H9 (cell line): ENCODE measurements at regions not wholly inside any gene's neighbourhood (a gene's known extent, or its start where the extent isn't known, plus 50 kb on each side); places are given as distances from the start of the nearest gene placed in this dataset.

Experiments
- DNase-seq: peaks from one replicate; pipeline ENCODE4 v3.0.0-alpha.2; 2017
- H2AFZ ChIP-seq: one replicate; pipeline ENCODE4 v1.6.1; 2013; ENCODE audit warnings: mild to moderate bottlenecking, low read length, control low read depth, moderate library complexity
- H2AK5ac ChIP-seq: 2 replicates; pipeline ENCODE4 v1.6.1; 2013; ENCODE audit warnings: low read length, control low read depth, mixed read lengths; ENCODE audit not compliant: insufficient read length
- H2BK120ac ChIP-seq: one replicate; pipeline ENCODE4 v1.6.1; 2013; ENCODE audit warnings: low read depth, mild to moderate bottlenecking, low read length, control low read depth, inconsistent platforms; ENCODE audit not compliant: poor library complexity, severe bottlenecking
- H2BK12ac ChIP-seq: 2 replicates; pipeline ENCODE4 v1.6.1; 2013; ENCODE audit warnings: low read length, control low read depth, mixed read lengths, low read depth; ENCODE audit not compliant: insufficient read length
- H2BK15ac ChIP-seq: 2 replicates; pipeline ENCODE4 v1.6.1; 2013; ENCODE audit warnings: low read depth, low read length, control low read depth
- H2BK20ac ChIP-seq: one replicate; pipeline ENCODE4 v1.6.1; 2013; ENCODE audit warnings: low read depth, mild to moderate bottlenecking, low read length, control low read depth, inconsistent platforms; ENCODE audit not compliant: poor library complexity, severe bottlenecking
- H2BK5ac ChIP-seq: 2 replicates; pipeline ENCODE4 v1.6.1; 2013; ENCODE audit warnings: low read length, control low read depth, mixed read lengths; ENCODE audit not compliant: insufficient read length
- H3K14ac ChIP-seq: 2 replicates; pipeline ENCODE4 v1.6.1; 2013; ENCODE audit warnings: low read length, control low read depth; ENCODE audit not compliant: insufficient read depth
- H3K18ac ChIP-seq: 2 replicates; pipeline ENCODE4 v1.6.1; 2013; ENCODE audit warnings: low read depth, mild to moderate bottlenecking, mixed read lengths, low read length, control low read depth; ENCODE audit not compliant: insufficient read length
- H3K23ac ChIP-seq: 2 replicates; pipeline ENCODE4 v1.6.1; 2013; ENCODE audit warnings: low read length, control low read depth, mixed read lengths, low read depth; ENCODE audit not compliant: insufficient read length
- H3K23me2 ChIP-seq: 2 replicates; pipeline ENCODE4 v1.6.1; 2013; ENCODE audit warnings: low read depth, mild to moderate bottlenecking, mixed read lengths, low read length, control low read depth; ENCODE audit not compliant: insufficient read length, poor library complexity, severe bottlenecking
- H3K27ac ChIP-seq: 2 replicates; pipeline ENCODE4 v1.5.1; 2013; ENCODE audit warnings: low read length, control low read depth, mixed read lengths, low read depth; ENCODE audit not compliant: insufficient read length
- H3K27me3 ChIP-seq: 2 replicates; pipeline ENCODE4 v1.6.1; 2013; ENCODE audit warnings: low read length, control low read depth, inconsistent platforms; ENCODE audit not compliant: insufficient read depth
- H3K4ac ChIP-seq: 2 replicates; pipeline ENCODE4 v1.6.1; 2013; ENCODE audit warnings: low read depth, mild to moderate bottlenecking, control low read depth, inconsistent platforms, low read length, moderate library complexity
- H3K4me1 ChIP-seq: 2 replicates; pipeline ENCODE4 v1.6.1; 2013; ENCODE audit warnings: low read length, control low read depth, inconsistent platforms; ENCODE audit not compliant: insufficient read depth
- H3K4me2 ChIP-seq: 2 replicates; pipeline ENCODE4 v1.6.1; 2013; ENCODE audit warnings: low read length, control low read depth, mixed read lengths; ENCODE audit not compliant: insufficient read length, insufficient read depth
- H3K56ac ChIP-seq: 2 replicates; pipeline ENCODE4 v1.6.1; 2013; ENCODE audit warnings: low read depth, mild to moderate bottlenecking, mixed read lengths, low read length, control low read depth; ENCODE audit not compliant: insufficient read length
- H3K79me1 ChIP-seq: 2 replicates; pipeline ENCODE4 v1.6.1; 2013; ENCODE audit warnings: low read depth, mild to moderate bottlenecking, moderate library complexity, low read length, control low read depth, inconsistent platforms; ENCODE audit not compliant: insufficient read depth, poor library complexity, severe bottlenecking
- H3K79me2 ChIP-seq: 2 replicates; pipeline ENCODE4 v1.6.1; 2013; ENCODE audit warnings: low read length, control low read depth, inconsistent platforms; ENCODE audit not compliant: insufficient read depth
- H3K9ac ChIP-seq: 2 replicates; pipeline ENCODE4 v1.6.1; 2013; ENCODE audit warnings: low read length, control low read depth, mixed read lengths; ENCODE audit not compliant: insufficient read length; ENCODE audit errors: extremely low read depth
- H3K9me3 ChIP-seq: one replicate; pipeline ENCODE4 v1.6.1; 2013; ENCODE audit warnings: low read depth, low read length, inconsistent platforms; ENCODE audit not compliant: control insufficient read depth
- H3T11ph ChIP-seq: one replicate; pipeline ENCODE4 v1.6.1; 2013; ENCODE audit warnings: mild to moderate bottlenecking, low read length, control low read depth, inconsistent platforms
- H4K20me1 ChIP-seq: one replicate; pipeline ENCODE4 v1.6.1; 2013; ENCODE audit not compliant: control insufficient read depth, insufficient read length, insufficient read depth
- H4K5ac ChIP-seq: 2 replicates; pipeline ENCODE4 v1.6.1; 2013; ENCODE audit warnings: low read depth, mild to moderate bottlenecking, mixed read lengths, low read length, control low read depth; ENCODE audit not compliant: insufficient read length
- H4K8ac ChIP-seq: replicated peaks from 2 replicates; pipeline ENCODE4 v1.6.1; 2013; ENCODE audit warnings: low read length, control low read depth, mixed read lengths, low read depth; ENCODE audit not compliant: insufficient read length
- H4K91ac ChIP-seq: 2 replicates; pipeline ENCODE4 v1.6.1; 2013; ENCODE audit warnings: low read depth, mild to moderate bottlenecking, moderate library complexity, mixed read lengths, low read length, control low read depth; ENCODE audit not compliant: insufficient read length
- H3K27ac Mint-ChIP-seq, 3 experiments: 2 replicates in 2 of 3; 3 replicates in 1 of 3; pipeline ENCODE4 v1.8.0; 2020 to 2021; ENCODE audit warnings: mixed read lengths in 3 of 3, mild to moderate bottlenecking in 1 of 3, moderate library complexity in 1 of 3
- H3K27me3 Mint-ChIP-seq: 2 replicates; pipeline ENCODE4 v1.8.0; 2021; ENCODE audit warnings: low read depth, mild to moderate bottlenecking, moderate library complexity, mixed read lengths
- H3K36me3 Mint-ChIP-seq, 3 experiments: 2 replicates in 2 of 3; 3 replicates in 1 of 3; pipeline ENCODE4 v1.8.0; 2020 to 2021; ENCODE audit warnings: low read depth in 3 of 3, mixed read lengths in 3 of 3; ENCODE audit not compliant: insufficient read depth in 1 of 3
- H3K4me1 Mint-ChIP-seq, 2 experiments: 2 replicates each; pipeline ENCODE4 v1.8.0; 2020; ENCODE audit warnings: mixed read lengths in 2 of 2
- H3K4me3 Mint-ChIP-seq, 2 experiments: 2 replicates in 1 of 2; 3 replicates in 1 of 2; pipeline ENCODE4 v1.8.0; 2020 to 2021; ENCODE audit warnings: mild to moderate bottlenecking in 2 of 2, mixed read lengths in 2 of 2, moderate library complexity in 1 of 2
- H3K9me3 Mint-ChIP-seq, 2 experiments: 2 replicates in 1 of 2; 3 replicates in 1 of 2; pipeline ENCODE4 v1.8.0; 2020; ENCODE audit warnings: mild to moderate bottlenecking in 2 of 2, mixed read lengths in 2 of 2, moderate library complexity in 1 of 2
- WGBS: extraction: QIAGEN DNeasy Blood & Tissue Kit; methylation state at CpG from one replicate; pipeline ENCODE4 v1.1.7; 2013; ENCODE audit warnings: missing lambda C conversion rate, low lambda C conversion rate, mixed read lengths; ENCODE audit not compliant: insufficient read length; ENCODE audit errors: extremely low coverage; 5-methylcytosine and 5-hydroxymethylcytosine counted together
- TF ChIP-seq, protein P1 (sequence below): fragments of 200-600 bp; sonication (generic); conservative IDR thresholded peaks from 3 replicates; pipeline ENCODE4 v1.8.0; 2021; ENCODE audit warnings: antibody characterized with exemption, mild to moderate bottlenecking

DNA sequence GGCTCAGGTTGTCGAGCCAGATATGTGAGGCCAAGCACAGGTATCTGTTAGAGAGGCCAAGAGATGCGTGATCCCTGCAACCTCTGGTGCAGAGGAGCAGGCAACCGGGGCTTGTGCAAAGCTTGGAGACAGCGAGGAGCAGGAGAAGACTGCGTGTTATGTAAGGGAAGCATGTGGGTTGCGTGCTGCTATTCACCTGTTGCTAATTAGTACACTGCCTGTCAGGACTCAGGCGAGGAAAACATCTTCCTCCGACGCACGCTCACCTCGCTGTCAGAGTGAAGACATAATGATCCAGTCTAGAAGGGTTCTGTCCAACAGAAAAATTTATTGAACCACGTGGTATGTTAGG lies 102.5 kb downstream of the HNRNPLL start:
- Histone ChIP-seq H3K4me2 (no peak overlapping the region), H3K79me1 (no peaks in the 10 kb centered on the region), H4K8ac (no peak overlapping the region), H2BK12ac (no peak overlapping the region), H3K27me3 (no peaks in the 10 kb centered on the region), H2AFZ (no peak overlapping the region), H3K14ac (no peak overlapping the region), H3T11ph (no peak overlapping the region), H4K91ac (no peak overlapping the region), H2AK5ac (no peak overlapping the region), H3K23ac (no peak overlapping the region), H3K23me2 (no peaks in the 10 kb centered on the region), H2BK20ac (no peak overlapping the region), H2BK120ac (no peak overlapping the region), H3K4ac (no peak overlapping the region), H3K9me3 (no peaks in the 10 kb centered on the region), H4K5ac (no peak overlapping the region), H3K27ac (no peak overlapping the region), H3K56ac (no peak overlapping the region), H3K4me1 (no peaks in the 10 kb centered on the region; the same call in none of the 2 replicates), H2BK5ac (no peak overlapping the region), H4K20me1 (no peaks in the 10 kb centered on the region), H3K9ac (no peak overlapping the region), H2BK15ac (no peak overlapping the region), H3K79me2 (no peaks in the 10 kb centered on the region), H3K18ac (no peak overlapping the region)
- peaks cover 5% of the 10 kb centered on the region for H3K27me3 Mint-ChIP-seq
- peaks cover 28 to 30% of the 10 kb centered on the region in 2 experiments for H3K4me1 Mint-ChIP-seq
- whole genome bisulfite sequencing, result no CpG with 5 or more reads among the region's 12 CpGs
- TF ChIP-seq, protein P1, sequence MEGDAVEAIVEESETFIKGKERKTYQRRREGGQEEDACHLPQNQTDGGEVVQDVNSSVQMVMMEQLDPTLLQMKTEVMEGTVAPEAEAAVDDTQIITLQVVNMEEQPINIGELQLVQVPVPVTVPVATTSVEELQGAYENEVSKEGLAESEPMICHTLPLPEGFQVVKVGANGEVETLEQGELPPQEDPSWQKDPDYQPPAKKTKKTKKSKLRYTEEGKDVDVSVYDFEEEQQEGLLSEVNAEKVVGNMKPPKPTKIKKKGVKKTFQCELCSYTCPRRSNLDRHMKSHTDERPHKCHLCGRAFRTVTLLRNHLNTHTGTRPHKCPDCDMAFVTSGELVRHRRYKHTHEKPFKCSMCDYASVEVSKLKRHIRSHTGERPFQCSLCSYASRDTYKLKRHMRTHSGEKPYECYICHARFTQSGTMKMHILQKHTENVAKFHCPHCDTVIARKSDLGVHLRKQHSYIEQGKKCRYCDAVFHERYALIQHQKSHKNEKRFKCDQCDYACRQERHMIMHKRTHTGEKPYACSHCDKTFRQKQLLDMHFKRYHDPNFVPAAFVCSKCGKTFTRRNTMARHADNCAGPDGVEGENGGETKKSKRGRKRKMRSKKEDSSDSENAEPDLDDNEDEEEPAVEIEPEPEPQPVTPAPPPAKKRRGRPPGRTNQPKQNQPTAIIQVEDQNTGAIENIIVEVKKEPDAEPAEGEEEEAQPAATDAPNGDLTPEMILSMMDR, result no peak
- no peak for DNase-seq
- peaks cover 4 to 12% (median 6%) of the 10 kb centered on the region in 3 experiments for H3K36me3 Mint-ChIP-seq
- H3K27ac Mint-ChIP-seq, result peak overlapping the region in 1 of 3 experiments; percentile 16; a peak in 3 of 7 replicates
- peak overlapping the region in 1 of 2 experiments; percentile 12; a peak in 1 of 5 replicates for H3K4me3 Mint-ChIP-seq
- H3K9me3 Mint-ChIP-seq, result peaks cover 11 to 15% of the 10 kb centered on the region in 2 experiments
